ENCODE measurements at regions not wholly inside any gene's neighbourhood (a gene's known extent, or its start where the extent isn't known, plus 50 kb on each side); places are given as distances from the start of the nearest gene placed in this dataset.

GRCh38 chr11:19539861-19540260 is 172.8 kb upstream of the NAV2 start:
- DNase-seq (ENCODE audit: low read depth), result no peak
- H3K27me3 ChIP-seq (replicated peaks; ENCODE audit: control insufficient read depth, insufficient read depth, low read length), result no peaks in the 10 kb centered on the region
- H3K36me3 ChIP-seq (ENCODE audit: control insufficient read depth, insufficient read depth, low read length, severe bottlenecking), result no peaks in the 10 kb centered on the region
- H3K4me1 ChIP-seq (ENCODE audit: control insufficient read depth, insufficient read depth, low read length), result no peaks in the 10 kb centered on the region
- H3K4me3 ChIP-seq (ENCODE audit: low read length), result no peak overlapping the region
- no peak overlapping the region for H3K9ac ChIP-seq (ENCODE audit: low read length)
- H3K9me3 ChIP-seq (ENCODE audit: control insufficient read depth, low read length), result no peaks in the 10 kb centered on the region

GRCh38 chr11:19537803-19538453 is 174.7 kb upstream of the NAV2 start:
- Histone ChIP-seq H3K9me3 (ENCODE audit: control insufficient read depth, low read length) (no peaks in the 10 kb centered on the region), H3K4me3 (ENCODE audit: low read length) (no peak overlapping the region), H3K4me1 (ENCODE audit: control insufficient read depth, insufficient read depth, low read length) (no peaks in the 10 kb centered on the region), H3K36me3 (ENCODE audit: control insufficient read depth, insufficient read depth, low read length, severe bottlenecking) (no peaks in the 10 kb centered on the region), H3K9ac (ENCODE audit: low read length) (no peak overlapping the region), H3K27me3 (replicated peaks; ENCODE audit: control insufficient read depth, insufficient read depth, low read length) (no peaks in the 10 kb centered on the region)
- no peak for DNase-seq (ENCODE audit: low read depth)

- H3K27me3 ChIP-seq (replicated peaks; ENCODE audit: control insufficient read depth, insufficient read depth, low read length), result no peaks in the 10 kb centered on the region
These were observed 176.5 kb upstream of the NAV2 start for GRCh38 chr11:19536131-19536530.

DNA sequence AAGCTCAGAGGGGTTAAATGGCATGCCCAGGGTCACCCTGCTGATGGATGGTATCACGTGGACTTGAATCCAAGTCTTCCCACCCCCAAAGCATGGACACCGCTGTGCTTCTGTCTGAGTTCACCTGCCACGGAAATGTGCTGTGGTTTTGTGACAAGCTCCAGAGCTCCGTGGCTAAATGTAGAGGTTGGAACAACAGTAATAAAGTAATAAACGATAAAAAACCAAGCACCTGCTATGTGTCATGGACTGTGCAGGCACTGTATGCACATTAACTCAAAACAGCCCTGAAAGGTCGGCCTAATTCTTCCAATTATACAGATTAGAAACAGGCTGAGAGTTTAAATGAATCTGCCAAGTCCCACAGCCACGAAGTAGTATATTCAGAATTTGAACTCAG is 182.1 kb upstream of the NAV2 start:
- no peak overlapping the region for H3K9ac ChIP-seq (ENCODE audit: low read length)
- no peaks in the 10 kb centered on the region for H3K36me3 ChIP-seq (ENCODE audit: control insufficient read depth, insufficient read depth, low read length, severe bottlenecking)
- H3K9me3 ChIP-seq (ENCODE audit: control insufficient read depth, low read length), result no peaks in the 10 kb centered on the region
- no peak for DNase-seq (ENCODE audit: low read depth)
- H3K4me1 ChIP-seq (ENCODE audit: control insufficient read depth, insufficient read depth, low read length), result peaks cover 23% of the 10 kb centered on the region
- H3K27me3 ChIP-seq (replicated peaks; ENCODE audit: control insufficient read depth, insufficient read depth, low read length), result no peaks in the 10 kb centered on the region
- no peak overlapping the region for H3K4me3 ChIP-seq (ENCODE audit: low read length)

More at GRCh38 chr11:19536131-19536530, 176.5 kb upstream of the NAV2 start:
- Histone ChIP-seq H3K4me1 (ENCODE audit: control insufficient read depth, insufficient read depth, low read length) (no peaks in the 10 kb centered on the region), H3K9ac (ENCODE audit: low read length) (no peak overlapping the region), H3K9me3 (ENCODE audit: control insufficient read depth, low read length) (no peaks in the 10 kb centered on the region), H3K4me3 (ENCODE audit: low read length) (no peak overlapping the region), H3K36me3 (ENCODE audit: control insufficient read depth, insufficient read depth, low read length, severe bottlenecking) (no peaks in the 10 kb centered on the region)
- DNase-seq (ENCODE audit: low read depth), result no peak

DNA sequence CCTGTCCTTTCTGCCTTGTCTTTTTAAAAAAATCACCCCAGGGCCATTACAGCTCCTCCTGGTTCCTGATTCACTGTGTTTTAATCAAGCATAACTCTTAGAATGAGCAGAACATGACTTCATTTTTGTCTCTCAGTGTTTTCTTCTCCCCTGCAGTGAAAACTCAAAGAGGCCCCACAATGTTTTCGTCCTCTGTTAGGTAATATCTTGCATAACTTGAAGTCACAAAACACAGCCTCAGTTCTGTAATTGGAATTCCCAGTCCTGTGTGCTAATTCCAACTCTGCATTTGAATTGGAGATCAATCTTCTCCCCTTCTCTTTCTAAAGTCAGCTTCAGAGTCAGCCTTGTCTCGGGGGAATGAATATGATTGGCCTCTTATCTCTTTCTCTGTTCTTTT is 186.5 kb upstream of the NAV2 start:
- H3K36me3 ChIP-seq (ENCODE audit: control insufficient read depth, insufficient read depth, low read length, severe bottlenecking), result no peaks in the 10 kb centered on the region
- no peak overlapping the region for H3K9ac ChIP-seq (ENCODE audit: low read length)
- H3K4me3 ChIP-seq (ENCODE audit: low read length), result no peak overlapping the region
- H3K4me1 ChIP-seq (ENCODE audit: control insufficient read depth, insufficient read depth, low read length), result peaks cover 36% of the 10 kb centered on the region
- no peaks in the 10 kb centered on the region for H3K9me3 ChIP-seq (ENCODE audit: control insufficient read depth, low read length)
- no peaks in the 10 kb centered on the region for H3K27me3 ChIP-seq (replicated peaks; ENCODE audit: control insufficient read depth, insufficient read depth, low read length)
- DNase-seq (ENCODE audit: low read depth), result no peak

DNA sequence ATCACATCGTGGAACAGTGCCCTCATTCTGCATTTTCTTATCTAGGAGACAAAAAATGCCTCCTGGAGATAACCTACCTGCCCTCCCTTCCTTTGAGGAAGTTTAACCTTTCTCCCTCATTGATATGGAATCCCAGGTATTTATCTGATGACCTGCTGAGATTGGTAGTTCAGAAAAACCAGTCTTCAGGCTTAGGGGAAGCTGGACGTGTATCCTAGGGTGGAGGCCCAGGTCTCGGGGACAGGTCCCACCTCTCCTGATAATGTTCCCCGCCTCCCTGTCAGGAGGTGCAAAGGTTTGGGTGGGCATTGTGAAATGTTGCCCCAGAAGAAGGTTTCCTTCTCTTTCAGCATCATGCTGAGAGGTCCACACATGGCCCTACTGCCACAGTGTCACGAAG is 186.9 kb upstream of the NAV2 start:
- DNase-seq (ENCODE audit: low read depth), result no peak
- no peak overlapping the region for H3K4me3 ChIP-seq (ENCODE audit: low read length)
- no peaks in the 10 kb centered on the region for H3K27me3 ChIP-seq (replicated peaks; ENCODE audit: control insufficient read depth, insufficient read depth, low read length)

DNA sequence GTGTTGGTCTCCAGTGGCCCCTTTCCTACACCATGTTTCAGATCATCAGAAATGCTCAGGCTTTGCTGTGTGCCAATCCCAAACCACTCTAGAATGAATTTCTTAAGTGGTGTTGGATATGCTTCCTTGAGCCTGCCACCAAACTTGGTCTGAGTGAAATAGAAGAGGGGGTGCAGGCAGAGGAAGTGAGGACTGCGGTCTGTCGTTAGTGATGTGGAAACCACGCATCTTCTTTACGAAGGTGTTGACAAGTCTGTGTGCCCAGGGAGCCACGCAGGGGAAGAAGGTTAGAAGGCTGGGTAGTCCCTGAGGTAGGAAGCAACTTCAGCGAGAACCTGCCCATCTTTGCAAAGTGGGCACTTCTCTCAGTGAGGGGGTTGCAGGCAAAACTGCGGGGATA is 187.4 kb upstream of the NAV2 start:
- Histone ChIP-seq H3K9ac (ENCODE audit: low read length) (no peak overlapping the region), H3K4me1 (ENCODE audit: control insufficient read depth, insufficient read depth, low read length) (peaks cover 36% of the 10 kb centered on the region), H3K4me3 (ENCODE audit: low read length) (no peak overlapping the region), H3K36me3 (ENCODE audit: control insufficient read depth, insufficient read depth, low read length, severe bottlenecking) (no peaks in the 10 kb centered on the region), H3K27me3 (replicated peaks; ENCODE audit: control insufficient read depth, insufficient read depth, low read length) (no peaks in the 10 kb centered on the region), H3K9me3 (ENCODE audit: control insufficient read depth, low read length) (no peaks in the 10 kb centered on the region)
- no peak for DNase-seq (ENCODE audit: low read depth)

More for the DNA sequence above, 186.9 kb upstream of the NAV2 start:
- Histone ChIP-seq H3K9ac (ENCODE audit: low read length) (no peak overlapping the region), H3K9me3 (ENCODE audit: control insufficient read depth, low read length) (no peaks in the 10 kb centered on the region), H3K36me3 (ENCODE audit: control insufficient read depth, insufficient read depth, low read length, severe bottlenecking) (no peaks in the 10 kb centered on the region), H3K4me1 (ENCODE audit: control insufficient read depth, insufficient read depth, low read length) (peaks cover 36% of the 10 kb centered on the region)

- Histone ChIP-seq H3K36me3 (ENCODE audit: control insufficient read depth, insufficient read depth, low read length, severe bottlenecking) (no peaks in the 10 kb centered on the region), H3K9ac (ENCODE audit: low read length) (no peak overlapping the region), H3K4me3 (ENCODE audit: low read length) (no peak overlapping the region), H3K27me3 (replicated peaks; ENCODE audit: control insufficient read depth, insufficient read depth, low read length) (no peaks in the 10 kb centered on the region), H3K9me3 (ENCODE audit: control insufficient read depth, low read length) (no peaks in the 10 kb centered on the region), H3K4me1 (ENCODE audit: control insufficient read depth, insufficient read depth, low read length) (peaks cover 36% of the 10 kb centered on the region)
- DNase-seq (ENCODE audit: low read depth), result no peak
These were observed 188.4 kb upstream of the NAV2 start for GRCh38 chr11:19524171-19524671.

DNA sequence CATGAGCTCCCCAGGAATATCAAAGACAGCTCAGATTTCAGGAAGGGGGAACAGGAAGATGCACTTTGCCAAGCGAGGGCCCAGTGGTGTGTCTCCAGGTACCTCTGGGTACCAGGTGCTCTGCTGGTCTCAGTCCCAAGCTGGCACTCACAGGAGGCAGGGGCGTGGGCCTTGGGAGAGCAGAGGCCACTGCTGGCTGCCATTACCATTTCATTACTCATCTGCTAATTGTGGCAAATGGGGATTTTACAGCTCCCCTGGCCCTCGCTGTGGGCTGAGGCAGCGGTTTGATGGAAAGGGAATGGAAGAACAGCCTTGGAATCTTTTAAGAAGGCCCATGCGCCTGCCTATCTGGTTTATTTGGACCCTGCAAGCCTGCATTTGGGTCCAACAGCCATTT is 192.0 kb upstream of the NAV2 start:
- no peaks in the 10 kb centered on the region for H3K9me3 ChIP-seq (ENCODE audit: control insufficient read depth, low read length)
- H3K4me3 ChIP-seq (ENCODE audit: low read length), result no peak overlapping the region
- H3K4me1 ChIP-seq (ENCODE audit: control insufficient read depth, insufficient read depth, low read length), result peaks cover 15% of the 10 kb centered on the region
- no peak overlapping the region for H3K9ac ChIP-seq (ENCODE audit: low read length)
- no peak for DNase-seq (ENCODE audit: low read depth)
- H3K27me3 ChIP-seq (replicated peaks; ENCODE audit: control insufficient read depth, insufficient read depth, low read length), result no peaks in the 10 kb centered on the region
- no peaks in the 10 kb centered on the region for H3K36me3 ChIP-seq (ENCODE audit: control insufficient read depth, insufficient read depth, low read length, severe bottlenecking)

GRCh38 chr11:19519912-19520641 is 192.6 kb upstream of the NAV2 start:
- Histone ChIP-seq H3K36me3 (ENCODE audit: control insufficient read depth, insufficient read depth, low read length, severe bottlenecking) (no peaks in the 10 kb centered on the region), H3K4me1 (ENCODE audit: control insufficient read depth, insufficient read depth, low read length) (peaks cover 9% of the 10 kb centered on the region), H3K9me3 (ENCODE audit: control insufficient read depth, low read length) (no peaks in the 10 kb centered on the region), H3K27me3 (replicated peaks; ENCODE audit: control insufficient read depth, insufficient read depth, low read length) (no peaks in the 10 kb centered on the region), H3K4me3 (ENCODE audit: low read length) (no peak overlapping the region), H3K9ac (ENCODE audit: low read length) (no peak overlapping the region)
- no peak for DNase-seq (ENCODE audit: low read depth)

GRCh38 chr11:19519353-19519752 is 193.3 kb upstream of the NAV2 start:
- no peaks in the 10 kb centered on the region for H3K27me3 ChIP-seq (replicated peaks; ENCODE audit: control insufficient read depth, insufficient read depth, low read length)
- H3K9me3 ChIP-seq (ENCODE audit: control insufficient read depth, low read length), result no peaks in the 10 kb centered on the region
- H3K4me3 ChIP-seq (ENCODE audit: low read length), result no peak overlapping the region
- DNase-seq (ENCODE audit: low read depth), result no peak
- H3K9ac ChIP-seq (ENCODE audit: low read length), result no peak overlapping the region
- H3K4me1 ChIP-seq (ENCODE audit: control insufficient read depth, insufficient read depth, low read length), result peaks cover 1% of the 10 kb centered on the region
- no peaks in the 10 kb centered on the region for H3K36me3 ChIP-seq (ENCODE audit: control insufficient read depth, insufficient read depth, low read length, severe bottlenecking)
